Tibial nerve (tissue), 4 donors: ENCODE measurements at regions not wholly inside any gene's neighbourhood (a gene's known extent, or its start where the extent isn't known, plus 50 kb on each side); places are given as distances from the start of the nearest gene placed in this dataset.

Source experiments
- DNase-seq, 2 donors: peaks; one replicate each; pipeline ENCODE4 v3.0.0-alpha.2; 2019; ENCODE audit warnings: low spot score in 2 of 2
- H3K27ac ChIP-seq, 4 donors: fragments of 200-600 bp; sonication (generic) in 3 of 4; one replicate each; pipeline ENCODE4 v1.5.1; 2017 to 2019; ENCODE audit warnings: mild to moderate bottlenecking in 1 of 4
- H3K27me3 ChIP-seq, 2 donors: fragments of 200-600 bp; sonication (generic) in 1 of 2; one replicate each; pipeline versions ENCODE4 v1.5.1 to v1.6.0; 2017 to 2019
- H3K36me3 ChIP-seq, 3 donors: fragments of 200-600 bp; sonication (generic); one replicate each; pipeline ENCODE4 v1.5.1; 2018 to 2019
- H3K4me1 ChIP-seq, 4 donors: fragments of 200-600 bp; sonication (generic) in 3 of 4; one replicate each; pipeline ENCODE4 v1.5.1; 2017 to 2019
- H3K4me3 ChIP-seq, 4 donors: fragments of 200-600 bp; sonication (generic) in 3 of 4; one replicate each; pipeline ENCODE4 v1.5.1; 2017 to 2019; ENCODE audit warnings: mild to moderate bottlenecking in 1 of 4, moderate library complexity in 1 of 4
- H3K9me3 ChIP-seq, 4 donors: fragments of 200-600 bp; sonication (generic) in 3 of 4; one replicate each; pipeline ENCODE4 v1.5.1; 2017 to 2019
- EP300 ChIP-seq, 2 donors: sonication (generic); formaldehyde crosslinking; IDR thresholded peaks; one replicate each; pipeline ENCODE4 v1.6.1; 2017; ENCODE audit warnings: antibody characterized with exemption in 2 of 2, mild to moderate bottlenecking in 1 of 2
- POLR2A ChIP-seq, 2 donors: fragments of 450-650 bp; IDR thresholded peaks; one replicate each; pipeline ENCODE4 v1.6.1; 2017; ENCODE audit warnings: antibody characterized with exemption in 2 of 2, mild to moderate bottlenecking in 2 of 2, moderate library complexity in 2 of 2
- WGBS, 2 donors: methylation state at CpG; one replicate each; pipeline ENCODE4 v1.1.5; 2018; 5-methylcytosine and 5-hydroxymethylcytosine counted together
- TF ChIP-seq, protein P1 (sequence below), 5 experiments: fragments of 200-600 bp in 3 of 5; fragments of 450-650 bp in 2 of 5; sonication (generic) in 3 of 5; IDR thresholded peaks; one replicate each; pipeline ENCODE4 v1.5.1; 2016 to 2019; ENCODE audit warnings: antibody characterized with exemption in 5 of 5, mild to moderate bottlenecking in 3 of 5, moderate library complexity in 2 of 5

DNA sequence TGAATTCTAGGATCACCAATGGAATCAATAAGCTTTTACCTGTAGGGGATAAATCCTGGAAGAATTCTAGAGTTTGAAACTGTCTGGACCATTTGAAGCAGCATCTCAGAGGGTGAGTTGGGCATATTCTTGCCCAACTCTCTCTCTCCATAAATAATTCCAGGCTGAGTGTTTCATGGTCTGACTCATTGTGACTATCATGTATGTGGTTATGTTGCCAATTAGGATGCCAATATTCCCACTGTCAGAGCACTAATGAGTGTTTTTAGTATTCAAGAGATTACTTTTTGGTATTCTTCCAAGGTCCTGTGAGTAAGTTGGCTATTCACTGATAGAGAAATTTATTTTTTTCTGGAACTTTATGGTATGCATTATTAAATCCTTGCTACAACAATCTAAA is 456.9 kb downstream of the TOX3 start:
- Histone ChIP-seq H3K27me3 (no peaks in the 10 kb centered on the region), H3K9me3 (no peaks in the 10 kb centered on the region), H3K36me3 (no peaks in the 10 kb centered on the region), H3K27ac (no peak overlapping the region), H3K4me1 (no peaks in the 10 kb centered on the region), H3K4me3 (no peak overlapping the region)
- TF ChIP-seq POLR2A (IDR thresholded peaks at IDR 0.05), result no peak
- no peak for TF ChIP-seq EP300 (IDR thresholded peaks at IDR 0.05)
- TF ChIP-seq, protein P1, sequence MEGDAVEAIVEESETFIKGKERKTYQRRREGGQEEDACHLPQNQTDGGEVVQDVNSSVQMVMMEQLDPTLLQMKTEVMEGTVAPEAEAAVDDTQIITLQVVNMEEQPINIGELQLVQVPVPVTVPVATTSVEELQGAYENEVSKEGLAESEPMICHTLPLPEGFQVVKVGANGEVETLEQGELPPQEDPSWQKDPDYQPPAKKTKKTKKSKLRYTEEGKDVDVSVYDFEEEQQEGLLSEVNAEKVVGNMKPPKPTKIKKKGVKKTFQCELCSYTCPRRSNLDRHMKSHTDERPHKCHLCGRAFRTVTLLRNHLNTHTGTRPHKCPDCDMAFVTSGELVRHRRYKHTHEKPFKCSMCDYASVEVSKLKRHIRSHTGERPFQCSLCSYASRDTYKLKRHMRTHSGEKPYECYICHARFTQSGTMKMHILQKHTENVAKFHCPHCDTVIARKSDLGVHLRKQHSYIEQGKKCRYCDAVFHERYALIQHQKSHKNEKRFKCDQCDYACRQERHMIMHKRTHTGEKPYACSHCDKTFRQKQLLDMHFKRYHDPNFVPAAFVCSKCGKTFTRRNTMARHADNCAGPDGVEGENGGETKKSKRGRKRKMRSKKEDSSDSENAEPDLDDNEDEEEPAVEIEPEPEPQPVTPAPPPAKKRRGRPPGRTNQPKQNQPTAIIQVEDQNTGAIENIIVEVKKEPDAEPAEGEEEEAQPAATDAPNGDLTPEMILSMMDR (IDR thresholded peaks at IDR 0.05), result no peak
- no peak for DNase-seq

DNA sequence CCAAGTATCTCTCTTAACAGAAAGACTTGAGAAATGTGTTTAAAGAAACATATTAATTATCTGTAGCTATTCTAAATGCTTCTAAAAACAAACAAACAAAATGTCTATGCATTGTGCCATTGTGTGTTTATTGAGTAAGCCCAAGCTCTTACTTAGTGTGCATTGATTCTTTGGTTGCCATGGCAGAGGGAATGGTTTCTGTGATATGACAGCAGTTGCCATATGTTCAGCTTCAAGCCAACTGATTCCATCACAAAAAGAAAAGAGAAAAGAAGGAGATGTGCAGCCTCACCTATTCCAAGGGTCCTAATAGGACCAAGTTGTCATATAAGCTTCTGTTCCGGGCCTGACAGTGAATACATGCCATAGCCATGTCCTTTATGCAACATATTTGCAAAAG is 457.5 kb downstream of the TOX3 start:
- no peak for DNase-seq
- no peak overlapping the region for H3K4me3 ChIP-seq
- no peaks in the 10 kb centered on the region for H3K36me3 ChIP-seq
- TF ChIP-seq EP300 (IDR thresholded peaks at IDR 0.05), result no peak
- no peak for TF ChIP-seq POLR2A (IDR thresholded peaks at IDR 0.05)
- TF ChIP-seq, protein P1 (IDR thresholded peaks at IDR 0.05), result no peak
- H3K27ac ChIP-seq, result no peak overlapping the region
- no peaks in the 10 kb centered on the region for H3K27me3 ChIP-seq
- WGBS, 2 donors, result 81 to 86% methylated on average over 1 of the region's 1 CpG
- H3K4me1 ChIP-seq, result no peaks in the 10 kb centered on the region
- H3K9me3 ChIP-seq, result no peaks in the 10 kb centered on the region

DNA sequence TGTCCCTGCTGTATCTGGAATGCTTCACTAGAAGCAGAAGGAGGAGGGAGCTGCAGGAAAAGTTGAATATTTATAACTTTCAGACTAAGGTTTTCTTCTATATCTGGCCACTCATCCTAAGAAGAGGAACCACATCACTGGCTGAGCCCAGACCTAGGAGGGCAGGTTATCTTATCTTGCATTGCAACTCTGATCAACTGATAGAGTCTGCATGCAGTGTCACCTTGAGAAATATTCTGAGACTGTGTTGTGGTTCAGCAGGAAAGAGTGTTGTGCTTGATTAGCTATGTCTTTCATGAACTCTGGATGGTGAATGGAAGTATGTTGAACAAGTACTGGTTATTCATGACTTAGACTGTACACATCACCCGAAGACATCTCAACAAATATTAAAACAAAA is 460.0 kb downstream of the TOX3 start:
- no peak for DNase-seq
- Histone ChIP-seq H3K27me3 (no peaks in the 10 kb centered on the region), H3K9me3 (no peaks in the 10 kb centered on the region), H3K27ac (no peak overlapping the region), H3K36me3 (no peaks in the 10 kb centered on the region), H3K4me3 (no peak overlapping the region), H3K4me1 (no peaks in the 10 kb centered on the region)
- 74 to 88% methylated on average over 1 of the region's 1 CpG for WGBS, 2 donors
- TF ChIP-seq, protein P1 (IDR thresholded peaks at IDR 0.05), result no peak
- TF ChIP-seq POLR2A (IDR thresholded peaks at IDR 0.05) (no peak), EP300 (IDR thresholded peaks at IDR 0.05) (no peak)

DNA sequence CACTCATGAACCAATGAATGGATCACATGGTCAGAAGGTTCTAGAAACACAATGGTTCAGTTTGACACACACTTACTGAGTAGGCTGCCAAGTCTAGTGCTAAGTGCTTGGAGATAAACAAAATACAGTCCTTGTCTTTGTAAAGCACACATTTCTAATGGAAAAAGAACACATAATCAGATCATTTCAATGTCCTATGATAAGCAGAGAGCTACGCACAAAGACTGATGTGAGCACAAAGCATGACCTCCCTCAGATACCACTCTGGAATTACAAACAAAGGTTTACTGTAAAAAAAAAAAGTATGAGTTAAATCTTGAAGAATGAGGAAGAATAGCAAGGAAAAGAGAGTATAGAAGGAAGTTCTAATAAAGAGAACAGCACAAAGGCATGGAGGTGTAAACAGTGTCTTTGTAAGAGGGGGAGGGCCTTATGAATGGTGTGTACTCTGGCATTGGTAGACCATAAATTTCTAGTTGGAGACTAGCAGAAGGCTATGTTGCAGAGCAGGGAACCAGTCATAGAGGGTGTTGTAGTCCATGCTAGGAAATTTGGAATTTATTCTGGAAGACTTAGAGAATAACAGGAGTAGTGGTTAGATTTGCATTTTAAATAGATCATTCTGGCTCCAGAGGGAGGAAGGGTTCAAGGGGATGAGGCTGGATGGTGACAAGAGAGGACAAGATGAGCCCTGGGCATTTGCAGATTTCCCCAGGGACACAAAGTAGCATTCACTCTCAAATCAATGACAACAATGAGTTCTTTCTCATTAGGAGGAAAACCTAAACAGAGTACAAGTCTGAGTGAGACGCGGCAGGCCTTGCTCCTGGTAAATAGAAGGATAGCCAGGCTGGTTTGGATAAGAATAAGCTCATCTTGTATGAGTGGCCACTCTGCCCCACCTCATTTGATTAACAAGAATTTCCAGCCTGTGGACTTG is 468.0 kb downstream of the TOX3 start:
- Histone ChIP-seq H3K4me1 (no peaks in the 10 kb centered on the region), H3K9me3 (no peaks in the 10 kb centered on the region), H3K27me3 (no peaks in the 10 kb centered on the region), H3K27ac (no peak overlapping the region), H3K4me3 (no peak overlapping the region), H3K36me3 (no peaks in the 10 kb centered on the region)
- TF ChIP-seq POLR2A (IDR thresholded peaks at IDR 0.05) (no peak), EP300 (IDR thresholded peaks at IDR 0.05) (no peak)
- TF ChIP-seq, protein P1 (IDR thresholded peaks at IDR 0.05), result no peak
- DNase-seq, result no peak
- WGBS, 2 donors, result 56 to 57% methylated on average over 3 of the region's 3 CpGs

DNA sequence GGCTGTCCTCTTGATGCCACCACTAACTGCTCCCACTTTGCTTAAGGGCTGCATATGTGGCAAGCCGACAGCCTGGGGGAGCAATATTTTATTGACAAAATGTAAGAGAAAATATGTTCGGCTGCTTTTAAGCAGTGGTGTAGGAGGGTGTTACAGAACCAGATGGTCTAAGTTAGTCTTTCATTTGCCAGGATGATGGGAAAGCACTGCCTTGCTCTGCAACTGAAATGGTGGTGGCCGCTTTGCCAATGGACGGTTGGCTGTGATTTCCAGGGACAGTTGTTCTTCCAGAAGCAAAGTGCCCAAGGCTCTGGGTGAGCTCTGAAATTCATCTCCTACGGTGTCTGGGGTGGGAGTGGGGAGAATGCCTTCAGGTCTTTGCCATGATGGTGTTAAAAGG is 469.3 kb downstream of the TOX3 start:
- DNase-seq, result no peak
- no peak overlapping the region for H3K27ac ChIP-seq
- H3K9me3 ChIP-seq, result no peaks in the 10 kb centered on the region
- no peaks in the 10 kb centered on the region for H3K36me3 ChIP-seq
- 89 to 91% methylated on average over 5 of the region's 5 CpGs for WGBS, 2 donors
- H3K27me3 ChIP-seq, result no peaks in the 10 kb centered on the region
- no peaks in the 10 kb centered on the region for H3K4me1 ChIP-seq
- no peak for TF ChIP-seq EP300 (IDR thresholded peaks at IDR 0.05)
- TF ChIP-seq POLR2A (IDR thresholded peaks at IDR 0.05), result no peak
- TF ChIP-seq, protein P1 (IDR thresholded peaks at IDR 0.05), result no peak
- no peak overlapping the region for H3K4me3 ChIP-seq
